Liver (tissue), 7 donors: ENCODE measurements at regions not wholly inside any gene's neighbourhood (a gene's known extent, or its start where the extent isn't known, plus 50 kb on each side); places are given as distances from the start of the nearest gene placed in this dataset.

Experiments
- DNase-seq: peaks from one replicate; pipeline ENCODE4 v3.0.0-alpha.2; 2017; ENCODE audit warnings: low spot score
- H3K27ac ChIP-seq, 2 donors: one replicate each; pipeline ENCODE4 v1.7.0; 2013; ENCODE audit warnings: inconsistent platforms in 2 of 2, low read length in 2 of 2, control low read depth in 1 of 2, low read depth in 1 of 2, mild to moderate bottlenecking in 1 of 2
- H3K27me3 ChIP-seq, 4 donors: one replicate each; pipeline versions ENCODE4 v1.6.1 to v1.7.0; 2013; ENCODE audit warnings: low read length in 3 of 4, inconsistent platforms in 1 of 4, mild to moderate bottlenecking in 1 of 4, moderate library complexity in 1 of 4; ENCODE audit not compliant: control insufficient read depth in 4 of 4, insufficient read depth in 4 of 4
- H3K36me3 ChIP-seq, 4 donors: one replicate each; pipeline versions ENCODE4 v1.6.1 to v1.7.0; 2013; ENCODE audit warnings: low read length in 3 of 4, mild to moderate bottlenecking in 3 of 4, low read depth in 1 of 4, moderate library complexity in 1 of 4; ENCODE audit not compliant: control insufficient read depth in 4 of 4, insufficient read depth in 3 of 4
- H3K4me1 ChIP-seq, 4 donors: one replicate each; pipeline versions ENCODE4 v1.6.1 to v1.7.0; 2013; ENCODE audit warnings: low read length in 3 of 4, mild to moderate bottlenecking in 3 of 4, moderate library complexity in 1 of 4; ENCODE audit not compliant: control insufficient read depth in 4 of 4, insufficient read depth in 4 of 4
- H3K4me3 ChIP-seq, 3 donors: one replicate each; pipeline versions ENCODE4 v1.6.1 to v1.7.0; 2013; ENCODE audit warnings: low read length in 3 of 3, control low read depth in 1 of 3, low read depth in 1 of 3, mild to moderate bottlenecking in 1 of 3
- H3K9ac ChIP-seq, 2 donors: one replicate each; pipeline ENCODE4 v1.7.0; 2013; ENCODE audit warnings: low read length in 2 of 2, mild to moderate bottlenecking in 2 of 2, moderate library complexity in 2 of 2, control low read depth in 1 of 2, low read depth in 1 of 2
- H3K9me3 ChIP-seq, 4 donors: one replicate each; pipeline versions ENCODE4 v1.6.1 to v1.7.0; 2013; ENCODE audit warnings: low read length in 3 of 4; ENCODE audit not compliant: control insufficient read depth in 4 of 4
- EGR1 ChIP-seq, 2 donors: IDR thresholded peaks; 2 replicates each; pipeline ENCODE4 v1.6.1; 2016 to 2018; ENCODE audit warnings: antibody characterized with exemption in 2 of 2, low read depth in 2 of 2
- FOXA1 ChIP-seq: IDR thresholded peaks from 2 replicates; pipeline ENCODE4 v1.6.1; 2016; ENCODE audit warnings: antibody characterized with exemption
- GABPA ChIP-seq, 2 donors: IDR thresholded peaks in 1 of 2; conservative IDR thresholded peaks in 1 of 2; 2 replicates each; pipeline ENCODE4 v1.6.1; 2016; ENCODE audit warnings: antibody characterized with exemption in 2 of 2, mild to moderate bottlenecking in 1 of 2, moderate library complexity in 1 of 2
- HNF4A ChIP-seq, 2 donors: conservative IDR thresholded peaks; 2 replicates each; pipeline ENCODE4 v1.6.1; 2016; ENCODE audit warnings: antibody characterized with exemption in 2 of 2, mild to moderate bottlenecking in 2 of 2
- HNF4G ChIP-seq: IDR thresholded peaks from 2 replicates; pipeline ENCODE4 v1.6.1; 2016; ENCODE audit warnings: antibody characterized with exemption
- NR2F2 ChIP-seq: IDR thresholded peaks from 2 replicates; pipeline ENCODE4 v1.6.1; 2016; ENCODE audit warnings: antibody characterized with exemption
- RAD21 ChIP-seq, 2 donors: IDR thresholded peaks; 2 replicates each; pipeline ENCODE4 v1.6.1; 2016; ENCODE audit warnings: antibody characterized with exemption in 2 of 2, mild to moderate bottlenecking in 2 of 2
- RXRA ChIP-seq, 2 donors: IDR thresholded peaks; 2 replicates each; pipeline ENCODE4 v1.6.1; 2017 to 2018; ENCODE audit warnings: antibody characterized with exemption in 2 of 2, mild to moderate bottlenecking in 1 of 2
- SP1 ChIP-seq: IDR thresholded peaks from 2 replicates; pipeline ENCODE4 v1.6.1; 2018; ENCODE audit warnings: antibody characterized with exemption, mild to moderate bottlenecking
- YY1 ChIP-seq: IDR thresholded peaks from 2 replicates; pipeline ENCODE4 v1.6.1; 2016; ENCODE audit warnings: antibody characterized with exemption, mild to moderate bottlenecking
- WGBS: extraction: QIAGEN DNeasy Blood & Tissue Kit; methylation state at CpG from one replicate; pipeline ENCODE4 v1.1.7; 2013; 5-methylcytosine and 5-hydroxymethylcytosine counted together
- TF ChIP-seq, protein P1 (sequence below): IDR thresholded peaks from 2 replicates; pipeline ENCODE4 v1.6.1; 2016; ENCODE audit warnings: antibody characterized with exemption
- TF ChIP-seq, protein P2 (sequence below): IDR thresholded peaks from 2 replicates; pipeline ENCODE4 v1.6.1; 2016; ENCODE audit warnings: antibody characterized with exemption
- TF ChIP-seq, protein P3 (sequence below): IDR thresholded peaks from 2 replicates; pipeline ENCODE4 v1.6.1; 2016; ENCODE audit warnings: antibody characterized with exemption
- TF ChIP-seq, protein P4 (sequence below): IDR thresholded peaks from 2 replicates; pipeline ENCODE4 v1.6.1; 2016; ENCODE audit warnings: antibody characterized with exemption, mild to moderate bottlenecking
- donor health status: healthy.
- donor health status: healthy.
- donor health status: healthy.
- donor health status: healthy.

DNA sequence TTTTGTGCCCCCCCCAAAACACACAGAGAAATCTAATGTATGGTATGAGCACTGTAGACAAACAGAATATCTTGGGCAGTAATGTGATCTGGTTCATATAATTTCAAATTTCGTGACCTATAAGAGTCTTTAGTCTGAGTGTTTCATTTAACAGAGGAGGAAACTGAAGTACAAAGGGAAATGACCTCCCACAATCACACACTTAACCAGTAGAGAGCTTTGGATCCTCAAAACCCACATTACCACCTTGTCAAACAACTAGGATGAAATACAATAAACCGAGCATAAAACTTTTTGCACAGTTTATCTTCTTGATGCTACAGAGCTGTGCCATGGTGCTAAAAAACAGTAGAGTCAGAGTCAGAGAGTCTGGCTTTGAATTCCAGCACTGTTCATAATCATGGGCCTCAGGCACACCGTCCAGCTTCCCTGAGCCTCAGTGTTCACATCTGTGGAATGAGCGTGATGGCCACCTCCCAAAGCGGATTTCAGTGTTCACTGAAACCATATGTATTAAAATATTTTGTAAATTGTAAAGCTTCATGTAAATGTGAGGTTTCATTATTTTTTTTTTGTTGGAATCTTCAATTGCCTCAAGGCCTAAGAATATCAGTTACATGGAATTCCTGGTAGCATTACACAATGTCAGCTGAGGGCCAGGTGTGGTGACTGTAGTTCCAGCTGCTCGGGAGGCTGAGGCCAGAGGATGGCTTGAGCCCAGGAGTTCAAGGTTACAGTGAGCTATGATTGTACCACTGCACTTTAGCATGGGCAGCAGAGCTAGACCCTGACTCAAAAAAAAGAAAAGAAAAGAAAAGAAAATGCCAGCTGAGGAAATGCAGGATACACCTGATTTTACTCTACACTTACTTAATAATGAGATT, 126.4 kb upstream of the FRY start (continued):
- TF ChIP-seq, protein P1, sequence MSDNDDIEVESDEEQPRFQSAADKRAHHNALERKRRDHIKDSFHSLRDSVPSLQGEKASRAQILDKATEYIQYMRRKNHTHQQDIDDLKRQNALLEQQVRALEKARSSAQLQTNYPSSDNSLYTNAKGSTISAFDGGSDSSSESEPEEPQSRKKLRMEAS: no peak
- TF ChIP-seq, protein P2, sequence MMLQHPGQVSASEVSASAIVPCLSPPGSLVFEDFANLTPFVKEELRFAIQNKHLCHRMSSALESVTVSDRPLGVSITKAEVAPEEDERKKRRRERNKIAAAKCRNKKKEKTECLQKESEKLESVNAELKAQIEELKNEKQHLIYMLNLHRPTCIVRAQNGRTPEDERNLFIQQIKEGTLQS: no peak
- TF ChIP-seq RAD21 (IDR thresholded peaks at IDR 0.05) (no peak), SP1 (no peak), FOXA1 (no peak)

DNA sequence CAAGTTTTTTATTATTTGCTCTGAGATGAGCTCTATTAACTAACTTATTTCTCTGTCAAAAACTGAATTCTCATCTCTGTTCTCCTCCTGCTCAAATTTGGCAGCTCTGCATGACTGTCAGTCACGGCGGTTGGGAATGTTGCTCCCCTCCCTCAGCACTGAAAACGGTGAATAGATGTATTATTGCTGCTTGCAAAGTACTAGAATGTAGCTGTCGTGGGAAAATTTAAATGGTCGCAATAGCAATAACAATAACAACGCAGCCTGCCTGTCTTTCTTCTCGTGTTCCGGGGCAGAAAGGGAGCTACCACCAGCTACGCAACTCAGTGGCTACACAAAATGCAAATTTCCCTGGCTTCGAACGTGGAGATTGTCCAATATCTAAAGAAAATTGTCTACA, 125.6 kb upstream of the FRY start:
- 69% methylated on average over 11 of the region's 11 CpGs for WGBS
- no peak for DNase-seq
- no peak overlapping the region for H3K4me3 ChIP-seq
- H3K27ac ChIP-seq: no peak overlapping the region
- H3K9me3 ChIP-seq: no peaks in the 10 kb centered on the region
- H3K27me3 ChIP-seq: no peaks in the 10 kb centered on the region
- TF ChIP-seq RXRA (IDR thresholded peaks at IDR 0.05) (no peak), GABPA (IDR thresholded peaks at IDR 0.05 in 1 of 2, conservative IDR thresholded peaks at IDR 0.05 in 1 of 2) (no peak), HNF4A (conservative IDR thresholded peaks at IDR 0.05) (no peak), FOXA1 (no peak), RAD21 (IDR thresholded peaks at IDR 0.05) (no peak), SP1 (no peak), NR2F2 (no peak), YY1 (no peak), HNF4G (no peak)
- TF ChIP-seq, protein P3, sequence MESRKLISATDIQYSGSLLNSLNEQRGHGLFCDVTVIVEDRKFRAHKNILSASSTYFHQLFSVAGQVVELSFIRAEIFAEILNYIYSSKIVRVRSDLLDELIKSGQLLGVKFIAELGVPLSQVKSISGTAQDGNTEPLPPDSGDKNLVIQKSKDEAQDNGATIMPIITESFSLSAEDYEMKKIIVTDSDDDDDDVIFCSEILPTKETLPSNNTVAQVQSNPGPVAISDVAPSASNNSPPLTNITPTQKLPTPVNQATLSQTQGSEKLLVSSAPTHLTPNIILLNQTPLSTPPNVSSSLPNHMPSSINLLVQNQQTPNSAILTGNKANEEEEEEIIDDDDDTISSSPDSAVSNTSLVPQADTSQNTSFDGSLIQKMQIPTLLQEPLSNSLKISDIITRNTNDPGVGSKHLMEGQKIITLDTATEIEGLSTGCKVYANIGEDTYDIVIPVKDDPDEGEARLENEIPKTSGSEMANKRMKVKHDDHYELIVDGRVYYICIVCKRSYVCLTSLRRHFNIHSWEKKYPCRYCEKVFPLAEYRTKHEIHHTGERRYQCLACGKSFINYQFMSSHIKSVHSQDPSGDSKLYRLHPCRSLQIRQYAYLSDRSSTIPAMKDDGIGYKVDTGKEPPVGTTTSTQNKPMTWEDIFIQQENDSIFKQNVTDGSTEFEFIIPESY: no peak
- no peaks in the 10 kb centered on the region for H3K36me3 ChIP-seq
- no peak overlapping the region for H3K9ac ChIP-seq
- peaks cover 0 to 15% (median 5%) of the 10 kb centered on the region in 4 donors for H3K4me1 ChIP-seq

DNA sequence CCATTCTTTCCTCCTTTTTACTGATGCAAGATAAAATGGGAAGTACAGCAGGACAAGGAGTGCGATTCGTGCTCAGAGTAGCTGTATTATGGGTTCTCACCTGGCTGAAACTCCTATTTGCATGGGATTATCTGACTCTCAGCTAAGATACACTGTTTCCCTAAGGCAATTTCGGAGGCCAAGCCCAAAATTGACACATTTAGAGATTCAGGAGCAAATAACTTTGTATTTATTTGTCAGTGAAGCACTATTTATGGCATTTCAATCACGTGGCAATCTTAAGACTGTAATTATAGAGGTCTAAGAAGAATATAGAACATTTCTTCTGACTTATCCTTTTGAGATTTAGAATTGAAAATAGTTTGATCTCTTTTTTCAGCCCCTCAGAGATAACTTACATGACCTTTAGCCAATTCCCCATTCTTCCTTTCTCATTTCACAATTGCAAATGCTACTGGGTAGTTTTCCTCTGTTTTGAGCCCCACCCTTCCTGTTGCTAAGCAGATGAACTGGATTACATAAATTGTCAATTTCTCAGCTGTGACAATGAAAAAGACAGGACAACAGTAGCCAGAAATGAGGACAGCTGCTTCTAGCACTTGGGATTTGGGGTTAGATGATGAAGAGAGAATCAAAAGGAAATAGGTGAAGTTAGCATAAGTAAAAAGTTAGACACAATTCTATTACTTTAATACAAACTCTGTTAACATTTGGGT, 122.7 kb upstream of the FRY start:
- Histone ChIP-seq H3K36me3 (no peaks in the 10 kb centered on the region), H3K27me3 (no peaks in the 10 kb centered on the region), H3K4me1 (peaks cover 0 to 15% (median 8%) of the 10 kb centered on the region in 4 donors), H3K27ac (no peak overlapping the region), H3K9me3 (no peaks in the 10 kb centered on the region), H3K4me3 (no peak overlapping the region), H3K9ac (no peak overlapping the region)
- WGBS: 70% methylated on average over 4 of the region's 4 CpGs
- TF ChIP-seq, protein P2: no peak
- no peak for TF ChIP-seq EGR1 (IDR thresholded peaks at IDR 0.05; ENCODE audit: low read depth in 2 of 2)
- TF ChIP-seq, protein P1: no peak
- TF ChIP-seq, protein P3: no peak
- TF ChIP-seq HNF4A (conservative IDR thresholded peaks at IDR 0.05): no peak
- TF ChIP-seq YY1: no peak
- TF ChIP-seq, protein P4, sequence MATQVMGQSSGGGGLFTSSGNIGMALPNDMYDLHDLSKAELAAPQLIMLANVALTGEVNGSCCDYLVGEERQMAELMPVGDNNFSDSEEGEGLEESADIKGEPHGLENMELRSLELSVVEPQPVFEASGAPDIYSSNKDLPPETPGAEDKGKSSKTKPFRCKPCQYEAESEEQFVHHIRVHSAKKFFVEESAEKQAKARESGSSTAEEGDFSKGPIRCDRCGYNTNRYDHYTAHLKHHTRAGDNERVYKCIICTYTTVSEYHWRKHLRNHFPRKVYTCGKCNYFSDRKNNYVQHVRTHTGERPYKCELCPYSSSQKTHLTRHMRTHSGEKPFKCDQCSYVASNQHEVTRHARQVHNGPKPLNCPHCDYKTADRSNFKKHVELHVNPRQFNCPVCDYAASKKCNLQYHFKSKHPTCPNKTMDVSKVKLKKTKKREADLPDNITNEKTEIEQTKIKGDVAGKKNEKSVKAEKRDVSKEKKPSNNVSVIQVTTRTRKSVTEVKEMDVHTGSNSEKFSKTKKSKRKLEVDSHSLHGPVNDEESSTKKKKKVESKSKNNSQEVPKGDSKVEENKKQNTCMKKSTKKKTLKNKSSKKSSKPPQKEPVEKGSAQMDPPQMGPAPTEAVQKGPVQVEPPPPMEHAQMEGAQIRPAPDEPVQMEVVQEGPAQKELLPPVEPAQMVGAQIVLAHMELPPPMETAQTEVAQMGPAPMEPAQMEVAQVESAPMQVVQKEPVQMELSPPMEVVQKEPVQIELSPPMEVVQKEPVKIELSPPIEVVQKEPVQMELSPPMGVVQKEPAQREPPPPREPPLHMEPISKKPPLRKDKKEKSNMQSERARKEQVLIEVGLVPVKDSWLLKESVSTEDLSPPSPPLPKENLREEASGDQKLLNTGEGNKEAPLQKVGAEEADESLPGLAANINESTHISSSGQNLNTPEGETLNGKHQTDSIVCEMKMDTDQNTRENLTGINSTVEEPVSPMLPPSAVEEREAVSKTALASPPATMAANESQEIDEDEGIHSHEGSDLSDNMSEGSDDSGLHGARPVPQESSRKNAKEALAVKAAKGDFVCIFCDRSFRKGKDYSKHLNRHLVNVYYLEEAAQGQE: no peak
- TF ChIP-seq RAD21 (IDR thresholded peaks at IDR 0.05): no peak
- no peak for TF ChIP-seq RXRA (IDR thresholded peaks at IDR 0.05)
- no peak for DNase-seq
